Right renal pelvis (tissue), 4 donors: ENCODE measurements at regions not wholly inside any gene's neighbourhood (a gene's known extent, or its start where the extent isn't known, plus 50 kb on each side); places are given as distances from the start of the nearest gene placed in this dataset.

ENCODE experiments used
- DNase-seq, 4 donors: peaks; one replicate each; pipeline ENCODE4 v3.0.0-alpha.2; 2013; ENCODE audit warnings: low read depth in 4 of 4, low spot score in 3 of 4, missing footprints in 1 of 4

DNA sequence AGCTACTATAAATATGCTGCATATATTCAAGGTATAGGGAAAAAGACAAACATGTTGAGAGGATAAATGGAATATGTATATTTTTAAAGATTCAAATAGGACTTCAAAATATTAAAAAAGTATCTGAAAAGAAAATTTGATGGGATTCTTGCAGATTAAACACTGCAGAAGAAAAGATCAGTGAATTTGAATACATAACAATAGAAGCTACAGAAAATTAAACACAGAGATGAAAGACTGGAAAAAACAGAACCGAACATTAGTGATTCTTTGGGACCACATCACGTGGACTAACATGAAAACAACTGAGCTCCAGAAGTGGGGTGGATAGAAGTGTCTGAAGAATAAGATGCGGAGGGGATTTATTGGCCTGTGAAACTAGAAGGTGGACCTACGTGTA, 217.2 kb downstream of the RFC3 start:
- DNase-seq: no peak

DNA sequence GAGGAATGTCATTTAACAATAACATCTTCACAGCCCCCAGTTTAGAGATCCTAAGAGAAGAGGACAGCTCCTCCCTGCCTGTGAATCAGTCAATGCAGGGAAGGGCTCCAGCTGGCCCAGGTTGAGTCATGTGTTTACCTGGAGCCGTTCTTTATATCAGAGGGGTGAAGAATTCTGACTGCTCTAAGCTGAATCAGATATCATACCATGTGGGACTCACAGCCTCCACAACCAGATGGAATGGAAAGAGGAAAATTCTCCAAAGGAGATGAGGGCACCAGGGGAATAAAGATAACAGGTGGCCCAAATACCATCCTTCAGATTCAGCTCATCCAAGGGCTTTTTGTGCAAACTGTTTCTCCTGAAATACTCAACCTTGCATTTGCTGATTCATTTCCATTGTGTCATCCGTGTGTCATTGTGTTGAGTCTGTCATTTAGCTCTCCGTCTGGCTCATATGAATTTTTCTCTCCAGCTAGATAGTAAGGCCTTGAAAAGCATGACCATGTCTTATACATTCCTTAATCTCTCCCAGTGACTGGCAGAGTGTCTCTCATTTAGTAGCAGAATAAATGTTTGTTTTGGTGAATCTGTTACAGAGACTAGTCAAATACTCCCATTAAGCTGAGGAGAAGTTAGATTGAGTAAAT, 217.9 kb downstream of the RFC3 start:
- DNase-seq: no peak

DNA sequence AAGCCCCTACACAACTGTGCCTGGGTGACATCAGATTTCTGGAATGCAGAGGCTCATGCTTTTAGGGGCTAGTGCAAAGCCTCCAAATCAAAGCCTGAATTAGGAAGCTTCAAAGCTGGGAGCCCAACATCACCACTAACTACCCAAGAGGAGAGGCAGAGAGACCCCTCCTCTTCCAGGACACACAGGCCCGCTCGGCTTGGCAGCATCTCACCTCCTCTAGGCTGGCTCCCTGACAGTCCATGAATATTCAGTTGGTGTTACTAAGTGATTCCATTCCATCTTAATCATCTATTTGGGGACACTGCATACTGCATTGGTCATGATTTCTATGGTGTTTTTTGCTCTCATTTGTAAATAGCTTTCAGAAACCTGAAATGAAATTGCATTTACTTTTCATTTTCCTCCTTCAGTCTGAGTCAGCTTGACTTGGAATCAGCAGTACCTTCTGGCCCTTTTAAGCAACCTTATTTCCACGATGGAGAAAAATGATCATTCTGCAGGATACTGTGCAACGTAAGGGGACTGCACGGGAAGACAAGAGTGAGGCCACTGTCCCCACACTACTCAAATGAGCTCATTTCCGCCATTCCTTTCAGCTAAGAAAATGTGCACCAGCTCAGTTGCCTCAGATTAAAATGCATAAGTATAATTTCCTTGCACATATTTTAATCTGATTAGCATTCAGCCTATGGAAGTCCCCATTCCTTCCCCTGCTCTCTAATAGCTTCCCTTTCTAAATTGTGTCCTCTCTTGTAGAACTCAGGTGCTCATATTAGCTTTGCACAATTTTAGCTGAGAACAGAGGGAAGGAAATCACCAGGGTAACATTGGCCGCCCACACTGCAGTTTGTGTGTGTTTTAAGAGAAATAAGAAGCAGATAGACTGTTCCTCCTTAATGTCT, 219.9 kb downstream of the RFC3 start:
- DNase-seq: no peak

DNA sequence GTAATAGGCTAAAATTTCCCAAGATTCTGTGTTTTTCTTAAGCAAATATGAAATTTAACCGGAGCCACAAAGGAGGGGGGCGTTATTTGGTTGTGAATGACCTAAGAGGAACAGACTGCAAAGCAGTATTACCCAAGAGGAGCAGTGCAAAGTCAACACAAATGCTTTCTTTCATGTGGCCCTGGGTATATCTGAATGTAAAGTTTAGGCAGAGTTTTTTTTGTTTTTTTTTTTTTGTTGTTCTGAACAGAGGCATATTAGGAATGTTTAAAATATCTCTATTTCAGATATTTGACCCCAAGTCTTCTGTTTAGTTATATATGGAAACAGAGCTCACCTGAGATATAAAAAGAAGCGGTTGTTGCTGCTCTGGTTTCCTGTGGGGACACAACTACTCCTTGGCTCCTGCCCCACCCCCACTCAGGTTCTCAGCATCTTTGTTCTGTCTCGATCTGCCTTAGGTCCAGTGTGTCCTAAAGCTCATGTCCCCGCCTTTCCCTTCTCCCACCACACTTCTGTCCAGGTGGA, 220.7 kb downstream of the RFC3 start:
- no peak for DNase-seq

DNA sequence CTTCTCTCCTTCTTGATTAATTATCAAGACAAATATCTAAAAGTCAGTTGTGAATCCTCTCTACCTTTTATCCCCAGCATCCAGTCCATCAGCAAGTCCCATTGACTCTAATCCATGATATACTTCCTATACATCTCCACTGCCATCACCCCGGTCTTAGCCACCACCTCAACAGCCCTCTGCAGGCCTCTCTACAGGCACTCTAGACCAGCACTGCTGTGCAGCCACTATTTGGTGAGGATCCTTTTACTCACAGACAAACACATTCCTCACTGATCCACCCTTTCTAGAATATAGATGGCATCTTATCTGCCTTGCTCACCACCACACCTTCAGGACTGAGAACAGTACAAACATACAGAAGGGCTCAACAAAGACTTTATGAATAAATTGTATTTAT, 221.7 kb downstream of the RFC3 start:
- no peak for DNase-seq

- no peak for DNase-seq
Measured at GRCh38 chr13:34040863-34041262, 222.9 kb downstream of the RFC3 start.

DNA sequence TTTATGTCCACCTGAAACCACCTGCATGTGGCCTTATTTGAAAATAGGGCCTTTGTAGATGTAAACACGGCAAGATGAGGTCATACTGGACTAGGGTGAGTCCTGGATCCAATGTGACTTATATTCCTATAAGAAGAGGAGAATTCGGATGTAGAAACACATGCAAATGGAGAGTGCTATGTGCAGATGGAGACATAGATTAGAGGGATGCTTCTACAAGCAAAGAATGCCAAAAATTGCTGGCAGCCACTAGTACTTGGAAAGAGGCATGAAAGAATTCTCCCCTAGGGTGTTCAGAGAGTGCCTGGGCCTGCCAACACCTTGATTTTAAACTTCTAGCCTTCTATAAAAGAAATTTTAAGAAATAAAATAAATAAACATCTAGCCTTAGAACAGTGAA, 226.1 kb downstream of the RFC3 start:
- no peak for DNase-seq

DNA sequence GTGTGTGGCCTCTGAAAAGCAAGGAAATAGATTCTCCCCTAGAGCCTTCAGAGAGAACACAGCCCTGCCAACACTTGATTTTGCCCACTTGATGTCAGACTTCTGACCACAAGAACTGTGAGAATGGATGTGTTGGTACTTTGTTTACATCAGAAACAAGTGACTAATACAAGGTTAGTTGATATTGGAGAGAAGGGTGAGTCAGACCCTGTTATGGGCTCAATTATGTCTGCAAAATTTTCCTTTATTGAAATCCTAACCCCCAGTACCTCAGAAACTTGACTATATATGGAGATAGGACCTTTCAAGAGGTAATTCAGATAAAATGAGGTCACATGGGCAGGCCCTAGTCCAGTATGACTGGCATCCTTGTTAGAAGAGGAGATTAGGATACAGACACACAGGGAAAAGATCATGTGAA, 226.7 kb downstream of the RFC3 start:
- DNase-seq: no peak

DNA sequence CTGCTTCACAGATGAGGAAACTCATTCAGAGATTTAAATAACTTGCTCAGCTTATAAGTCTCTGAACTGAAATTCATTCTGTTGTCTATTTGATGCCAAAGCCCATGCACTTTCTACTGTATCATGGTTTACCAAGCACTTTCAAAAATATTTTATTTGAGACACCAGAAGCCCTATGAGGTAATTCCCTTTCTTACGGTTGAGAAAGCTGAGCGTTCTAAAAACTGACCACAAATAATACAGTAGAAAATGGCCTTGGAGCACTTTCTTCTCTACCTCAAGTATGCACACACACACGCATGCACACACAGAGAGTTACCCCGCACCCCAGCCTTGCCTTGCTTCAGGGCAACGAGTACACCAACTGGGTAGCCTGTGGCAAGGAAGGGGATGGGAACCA, 228.5 kb downstream of the RFC3 start:
- DNase-seq: no peak

- no peak for DNase-seq
Measured at GRCh38 chr13:34048652-34049051, 230.7 kb downstream of the RFC3 start.

- DNase-seq: no peak
Measured at GRCh38 chr13:34056733-34057258, 238.8 kb downstream of the RFC3 start.

GRCh38 chr13:34064456-34065205, 246.7 kb downstream of the RFC3 start:
- DNase-seq: no peak

GRCh38 chr13:34065928-34066327, 248.0 kb downstream of the RFC3 start:
- no peak for DNase-seq

DNA sequence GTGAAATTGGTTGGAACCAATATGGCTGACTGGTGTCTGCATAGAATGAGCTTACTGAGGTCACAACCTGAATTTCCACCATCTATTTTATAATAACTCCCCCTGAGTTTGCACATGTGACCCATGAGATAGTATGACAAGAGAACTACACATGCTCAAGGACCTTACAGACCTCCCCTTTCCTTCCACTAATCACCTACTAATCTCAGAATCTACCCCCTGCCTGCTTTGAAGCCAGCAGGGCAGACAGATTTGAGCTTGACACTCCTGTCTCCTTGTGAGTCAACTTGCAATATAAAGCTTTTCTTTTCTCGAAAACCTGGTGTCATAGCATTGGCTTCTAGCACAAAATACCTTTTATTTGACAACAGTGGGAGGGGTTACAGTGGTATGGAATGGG, 248.4 kb downstream of the RFC3 start:
- no peak for DNase-seq

DNA sequence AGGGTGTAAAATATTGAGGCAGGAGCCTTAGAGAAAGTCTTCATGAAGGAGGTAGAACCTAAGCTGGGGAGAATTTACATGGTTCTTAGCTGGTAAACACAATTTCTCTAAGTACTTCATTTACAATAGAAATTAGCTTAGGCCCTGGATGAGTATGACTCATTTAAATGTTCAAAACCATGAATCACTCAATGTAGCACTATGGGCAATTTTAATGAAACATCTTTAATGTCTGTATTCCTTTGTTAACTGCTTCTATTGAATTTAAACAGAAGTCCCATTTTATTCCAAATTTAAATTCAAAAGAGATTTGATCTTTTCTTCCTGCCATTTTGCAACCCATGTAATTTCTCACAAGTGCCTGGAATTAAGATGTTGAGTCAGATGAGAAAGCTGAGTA, 252.1 kb downstream of the RFC3 start:
- DNase-seq: no peak

DNA sequence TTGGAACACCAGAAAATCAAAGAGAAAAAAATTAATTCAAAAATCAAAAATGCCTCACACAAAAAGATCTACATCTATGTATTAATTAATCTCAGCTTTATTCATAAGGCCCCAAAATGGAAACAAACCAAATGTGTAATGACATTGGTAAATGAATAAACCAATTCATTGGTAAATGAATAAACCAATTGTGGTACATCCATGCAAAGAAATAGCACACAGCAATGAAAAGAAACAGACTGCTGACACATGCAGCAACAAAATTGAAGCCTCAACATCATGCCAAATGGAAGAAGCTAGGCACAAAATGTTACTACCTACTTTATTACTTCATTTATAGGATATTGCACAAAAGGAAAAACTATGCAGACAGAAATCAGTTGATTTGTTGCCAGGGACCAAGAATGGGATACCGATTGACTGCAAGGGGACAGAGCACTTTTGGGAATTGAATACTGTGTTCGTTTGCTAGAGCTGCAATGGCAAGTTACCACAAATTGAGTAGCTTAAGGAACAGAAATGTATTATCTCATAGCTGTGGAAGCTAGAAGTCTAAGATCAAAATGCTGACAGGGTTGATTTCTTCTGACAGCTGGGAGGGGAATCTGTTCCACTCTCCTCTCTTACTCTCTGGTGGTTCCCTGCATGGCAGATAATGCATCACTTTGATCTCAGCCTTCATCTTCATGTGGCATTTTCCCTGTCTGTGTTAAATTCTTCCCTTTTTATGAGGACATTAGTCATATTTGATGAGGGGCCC, 252.8 kb downstream of the RFC3 start:
- DNase-seq: no peak

GRCh38 chr13:34076319-34076718, 258.4 kb downstream of the RFC3 start:
- no peak for DNase-seq

GRCh38 chr13:34076943-34077703, 259.2 kb downstream of the RFC3 start:
- peak in 2 of 4 donors; percentile 1 to 5 for DNase-seq

- no peak for DNase-seq
Measured at GRCh38 chr13:34078334-34078999, 260.5 kb downstream of the RFC3 start.
